GM12878 (cell line): ENCODE measurements at regions not wholly inside any gene's neighbourhood (a gene's known extent, or its start where the extent isn't known, plus 50 kb on each side); places are given as distances from the start of the nearest gene placed in this dataset.

Experiments
- ATAC-seq: fragments of 200-7000 bp; cut with Tn5 transposase; 3 replicates; pipeline ENCODE4 v1.9.1; 2020; ENCODE audit warnings: mild to moderate bottlenecking, moderate library complexity
- BruUV-seq: library from RNA; stranded (reverse); fragments of 400-500 nt; replicated peaks from 2 replicates; lab custom pipeline; 2021; lab: Mats Ljungman, UMichigan
- CTCF ChIA-PET: fragments of 300-600 bp; sonication (Branson Sonifier 250); formaldehyde crosslinking; extraction: SDS; loops from one replicate; lab custom pipeline; 2021; ENCODE audit warnings: inconsistent platforms; lab: Yijun Ruan, JAX
- POLR2A ChIA-PET: fragments of 350-600 bp; formaldehyde crosslinking; extraction: SDS; loops from one replicate; lab custom pipeline; 2021; ENCODE audit warnings: inconsistent platforms; lab: Charles Lee
- RAD21 ChIA-PET: fragments of 300-600 bp; sonication (Branson Sonifier 250); formaldehyde crosslinking; loops from one replicate; lab custom pipeline; 2023; ENCODE audit warnings: antibody characterized with exemption; ENCODE audit not compliant: unreplicated experiment; lab: Charles Lee
- SMC1A ChIA-PET: fragments of 300-600 bp; sonication (Branson Sonifier 250); formaldehyde crosslinking; loops from one replicate; lab custom pipeline; 2023; ENCODE audit not compliant: unreplicated experiment, uncharacterized antibody; lab: Charles Lee
- DNase-seq: peaks from one replicate; pipeline ENCODE4 v3.0.0-alpha.2; 2011; ENCODE audit warnings: low read depth, low spot score
- FAIRE-seq: peaks from 3 replicates; lab custom pipeline; 2011; peaks lifted over from hg19 to GRCh38; lab: Jason Lieb, UNC
- H2AFZ ChIP-seq: 2 replicates; pipeline ENCODE4 v1.6.0; 2011; ENCODE audit warnings: low read depth, low read length, control low read depth; ENCODE audit not compliant: control insufficient read depth
- H3K27ac ChIP-seq: 2 replicates; pipeline ENCODE4 v1.5.1; 2011; ENCODE audit warnings: control low read depth; ENCODE audit not compliant: control insufficient read depth, insufficient read depth
- H3K27me3 ChIP-seq, 2 experiments: replicated peaks in 1 of 2; 2 replicates each; pipeline versions ENCODE4 v1.6.0 to v1.6.1; 2011; ENCODE audit warnings: low read length in 1 of 2; ENCODE audit not compliant: control insufficient read depth in 2 of 2, insufficient read depth in 2 of 2
- H3K36me3 ChIP-seq, 2 experiments: 2 replicates each; pipeline ENCODE4 v1.5.1; 2011; ENCODE audit warnings: low read length in 1 of 2; ENCODE audit not compliant: control insufficient read depth in 2 of 2, insufficient read depth in 2 of 2
- H3K4me1 ChIP-seq: 2 replicates; pipeline ENCODE4 v1.6.1; 2011; ENCODE audit warnings: mild to moderate bottlenecking, low read length, moderate library complexity, mixed read lengths; ENCODE audit not compliant: control insufficient read depth, insufficient read depth
- H3K4me2 ChIP-seq: 2 replicates; pipeline ENCODE4 v1.6.0; 2011; ENCODE audit warnings: control low read depth; ENCODE audit not compliant: control insufficient read depth, insufficient read depth
- H3K4me3 ChIP-seq: fragments of 200-600 bp; sonication (generic); 2 replicates; pipeline ENCODE4 v1.5.1; 2016
- H3K79me2 ChIP-seq: 2 replicates; pipeline ENCODE4 v1.6.0; 2011; ENCODE audit warnings: low read length; ENCODE audit not compliant: control insufficient read depth, insufficient read depth
- H3K9ac ChIP-seq: 2 replicates; pipeline ENCODE4 v1.8.0; 2011; ENCODE audit warnings: low read length, control low read depth, mixed read lengths; ENCODE audit not compliant: control insufficient read depth, insufficient read depth
- H3K9me3 ChIP-seq: replicated peaks from 3 replicates; pipeline ENCODE4 v1.5.1; 2011; ENCODE audit warnings: mild to moderate bottlenecking, low read length; ENCODE audit not compliant: control insufficient read depth, insufficient read depth
- H4K20me1 ChIP-seq: 2 replicates; pipeline ENCODE4 v1.6.0; 2011; ENCODE audit not compliant: control insufficient read depth, insufficient read depth
- BRCA1 ChIP-seq: IDR thresholded peaks from 2 replicates; pipeline ENCODE4 v1.6.1; 2011; ENCODE audit warnings: low read depth, low read length, improper control_type of control experiment
- CHD1 ChIP-seq: IDR thresholded peaks from 2 replicates; pipeline ENCODE4 v1.6.1; 2012; ENCODE audit warnings: low read depth, low read length, improper control_type of control experiment
- CREM ChIP-seq: IDR thresholded peaks from 2 replicates; pipeline ENCODE4 v1.6.1; 2014; ENCODE audit warnings: antibody characterized with exemption, low read depth
- CTCF ChIP-seq, 3 experiments: IDR thresholded peaks in 2 of 3; conservative IDR thresholded peaks in 1 of 3; 2 replicates each; pipeline ENCODE4 v1.5.1; 2011; ENCODE audit warnings: low read depth in 3 of 3, low read length in 3 of 3, mild to moderate bottlenecking in 3 of 3, control low read depth in 2 of 3, moderate library complexity in 2 of 3, inconsistent platforms in 1 of 3, mixed read lengths in 1 of 3; ENCODE audit not compliant: control insufficient read depth in 2 of 3, insufficient read depth in 1 of 3; ENCODE audit errors: extremely low read depth in 1 of 3
- ELK1 ChIP-seq: IDR thresholded peaks from 2 replicates; pipeline ENCODE4 v1.6.1; 2012; ENCODE audit warnings: low read depth, low read length, improper control_type of control experiment
- NFYB ChIP-seq: IDR thresholded peaks from 2 replicates; pipeline ENCODE4 v1.6.1; 2011; ENCODE audit warnings: low read depth, mild to moderate bottlenecking, low read length, improper control_type of control experiment, moderate library complexity; ENCODE audit not compliant: insufficient read depth
- RAD21 ChIP-seq: IDR thresholded peaks from 2 replicates; pipeline ENCODE4 v1.6.1; 2011; ENCODE audit warnings: mild to moderate bottlenecking, low read depth, low read length, moderate library complexity; ENCODE audit not compliant: insufficient read depth
- SIN3A ChIP-seq: IDR thresholded peaks from 2 replicates; pipeline ENCODE4 v1.6.1; 2012; ENCODE audit warnings: low read depth, low read length, improper control_type of control experiment
- SMC3 ChIP-seq: IDR thresholded peaks from 2 replicates; pipeline ENCODE4 v1.6.1; 2011; ENCODE audit warnings: low read length, improper control_type of control experiment, borderline replicate concordance
- SUPT20H ChIP-seq: IDR thresholded peaks from 2 replicates; pipeline ENCODE4 v1.6.1; 2011; ENCODE audit warnings: low read depth, mild to moderate bottlenecking, low read length, moderate library complexity, borderline replicate concordance; ENCODE audit not compliant: control insufficient read depth
- TCF3 ChIP-seq: IDR thresholded peaks from 2 replicates; pipeline ENCODE4 v1.6.1; 2012; ENCODE audit warnings: low read depth, mild to moderate bottlenecking, low read length, borderline replicate concordance; ENCODE audit not compliant: insufficient read depth
- YY1 ChIP-seq: IDR thresholded peaks from 2 replicates; pipeline ENCODE4 v1.6.1; 2011; ENCODE audit warnings: low read depth, mild to moderate bottlenecking, low read length
- WGBS: methylation state at CpG from one replicate; pipeline ENCODE4 v1.1.6; 2016; ENCODE audit warnings: low lambda C conversion rate; ENCODE audit not compliant: insufficient replicate concordance, insufficient coverage; ENCODE audit errors: missing lambda C conversion rate; 5-methylcytosine and 5-hydroxymethylcytosine counted together
- in situ Hi-C: fragments of 300-500 bp; cut with MboI; formaldehyde crosslinking; loops from 9 replicates; pipeline ENCODE4 v1.14.3; 2018; ENCODE audit warnings: mixed read lengths
- intact Hi-C: fragments of 100-400 bp; cut with micrococcal nuclease; formaldehyde crosslinking; loops from one replicate; pipeline ENCODE4 v1.14.2; 2022; ENCODE audit not compliant: unreplicated experiment

GRCh38 chr2:226018641-226019040 lies 619.1 kb downstream of the NYAP2 start (continued):
- TF ChIP-seq YY1: no peak
- no peak for TF ChIP-seq TCF3
- TF ChIP-seq CHD1: no peak
- no peak for TF ChIP-seq RAD21
- TF ChIP-seq NFYB: no peak
- TF ChIP-seq, all 136 proteins: peak for 0

GRCh38 chr2:226017537-226017936 lies 618.0 kb downstream of the NYAP2 start:
- H3K9ac ChIP-seq: no peak overlapping the region
- no peaks in the 10 kb centered on the region for H4K20me1 ChIP-seq
- no peaks in the 10 kb centered on the region for H3K36me3 ChIP-seq
- H3K4me1 ChIP-seq: no peaks in the 10 kb centered on the region
- ATAC-seq (no peak), FAIRE-seq (no peak), DNase-seq (no peak)
- no peak overlapping the region for H3K4me2 ChIP-seq
- BruUV-seq: no TSS peak
- H3K27ac ChIP-seq: no peak overlapping the region
- no peak overlapping the region for H2AFZ ChIP-seq
- ChIA-PET RAD21 (no interaction called here), POLR2A (no interaction called here), CTCF (no interaction called here), SMC1A (no interaction called here)
- 0% methylated on average over 2 of the region's 2 CpGs for WGBS
- in situ Hi-C loops: no loop called here
- no peaks in the 10 kb centered on the region; the same call in 2 of the 3 replicates for H3K9me3 ChIP-seq
- H3K27me3 ChIP-seq: no peaks in the 10 kb centered on the region
- intact Hi-C loops: no loop called here
- H3K79me2 ChIP-seq: no peaks in the 10 kb centered on the region
- H3K4me3 ChIP-seq: no peak overlapping the region
- TF ChIP-seq YY1: no peak
- TF ChIP-seq SMC3: no peak
- TF ChIP-seq BRCA1: no peak
- TF ChIP-seq SUPT20H: no peak
- no peak for TF ChIP-seq CREM
- TF ChIP-seq ELK1: no peak
- no peak for TF ChIP-seq SIN3A
- TF ChIP-seq CTCF (IDR thresholded peaks at IDR 0.05 in 2 of 3, conservative IDR thresholded peaks at IDR 0.05 in 1 of 3; ENCODE audit: control insufficient read depth in 2 of 3, extremely low read depth in 1 of 3, insufficient read depth in 1 of 3, low read depth in 3 of 3, low read length in 3 of 3): no peak
